ENCODE measurements at regions not wholly inside any gene's neighbourhood (a gene's known extent, or its start where the extent isn't known, plus 50 kb on each side); places are given as distances from the start of the nearest gene placed in this dataset.

GRCh38 chr2:62296832-62297623 lies 101.1 kb downstream of the B3GNT2 start:
- Histone ChIP-seq H3K9me3 (ENCODE audit: control extremely low read depth in 1 of 3, control insufficient read depth in 2 of 3, insufficient read depth in 1 of 3, low read length in 2 of 3) (no peaks in the 10 kb centered on the region), H3K36me3 (replicated peaks in 1 of 2; ENCODE audit: control extremely low read depth in 1 of 2, control insufficient read depth in 1 of 2, extremely low read depth in 1 of 2, insufficient read depth in 2 of 2, low read length in 1 of 2) (no peaks in the 10 kb centered on the region), H3K9ac (ENCODE audit: low read length) (no peak overlapping the region), H4K20me1 (ENCODE audit: control insufficient read depth, insufficient read depth, low read length, poor library complexity, severe bottlenecking) (no peaks in the 10 kb centered on the region), H3K79me2 (ENCODE audit: control insufficient read depth, insufficient read depth, low read length) (no peaks in the 10 kb centered on the region), H3K27ac (ENCODE audit: low read length in 2 of 2) (no peak overlapping the region), H2AFZ (ENCODE audit: insufficient read depth, low read depth, low read length, poor library complexity, severe bottlenecking) (no peak overlapping the region), H3K27me3 (replicated peaks in 1 of 4; ENCODE audit: control extremely low read depth in 1 of 4, control insufficient read depth in 3 of 4, insufficient read depth in 4 of 4, low read length in 3 of 4) (peaks cover 0 to 3% (median 0%) of the 10 kb centered on the region in 4 experiments), H3K4me2 (replicated peaks; ENCODE audit: low read depth, low read length, poor library complexity, severe bottlenecking) (no peak overlapping the region), H3K4me1 (ENCODE audit: control insufficient read depth in 2 of 2, insufficient read depth in 2 of 2, low read length in 2 of 2) (peaks cover 10 to 11% of the 10 kb centered on the region in 2 donors), H3K4me3 (ENCODE audit: control extremely low read depth in 1 of 5, extremely low read depth in 1 of 5, insufficient read depth in 1 of 5, low read depth in 2 of 5, low read length in 4 of 5) (no peak overlapping the region)
- Mint-ChIP-seq H3K4me3 (no peak overlapping the region), H3K27me3 (peaks cover 7% of the 10 kb centered on the region), H3K4me1 (peaks cover 6% of the 10 kb centered on the region), H3K9me3 (ENCODE audit: insufficient read depth) (no peaks in the 10 kb centered on the region), H3K27ac (no peak overlapping the region)
- no peak for ATAC-seq (ENCODE audit: low read depth)
- POLR2A ChIA-PET = no interaction called here
- WGBS (ENCODE audit: insufficient coverage) = 96% methylated on average over 6 of the region's 8 CpGs
- CTCF ChIA-PET = no interaction called here
- intact Hi-C loops (cut with micrococcal nuclease) = no loop called here
- TF ChIP-seq EZH2 (IDR thresholded peaks at IDR 0.05; ENCODE audit: borderline replicate concordance, insufficient read depth, low read depth, low read length, poor library complexity, severe bottlenecking) (no peak), CTCF (IDR thresholded peaks at IDR 0.05) (no peak)
- DNase-seq = no peak

GRCh38 chr2:62296034-62296831 lies 100.3 kb downstream of the B3GNT2 start:
- Histone ChIP-seq H4K20me1 (ENCODE audit: control insufficient read depth, insufficient read depth, low read length, poor library complexity, severe bottlenecking) (no peaks in the 10 kb centered on the region), H3K4me3 (ENCODE audit: control extremely low read depth in 1 of 5, extremely low read depth in 1 of 5, insufficient read depth in 1 of 5, low read depth in 2 of 5, low read length in 4 of 5) (no peak overlapping the region), H3K9ac (ENCODE audit: low read length) (no peak overlapping the region), H2AFZ (ENCODE audit: insufficient read depth, low read depth, low read length, poor library complexity, severe bottlenecking) (no peak overlapping the region), H3K79me2 (ENCODE audit: control insufficient read depth, insufficient read depth, low read length) (no peaks in the 10 kb centered on the region), H3K4me2 (replicated peaks; ENCODE audit: low read depth, low read length, poor library complexity, severe bottlenecking) (no peak overlapping the region), H3K36me3 (replicated peaks in 1 of 2; ENCODE audit: control extremely low read depth in 1 of 2, control insufficient read depth in 1 of 2, extremely low read depth in 1 of 2, insufficient read depth in 2 of 2, low read length in 1 of 2) (no peaks in the 10 kb centered on the region), H3K27me3 (replicated peaks in 1 of 4; ENCODE audit: control extremely low read depth in 1 of 4, control insufficient read depth in 3 of 4, insufficient read depth in 4 of 4, low read length in 3 of 4) (peaks cover 0 to 3% (median 0%) of the 10 kb centered on the region in 4 experiments), H3K9me3 (ENCODE audit: control extremely low read depth in 1 of 3, control insufficient read depth in 2 of 3, insufficient read depth in 1 of 3, low read length in 2 of 3) (no peaks in the 10 kb centered on the region), H3K27ac (ENCODE audit: low read length in 2 of 2) (no peak overlapping the region), H3K4me1 (ENCODE audit: control insufficient read depth in 2 of 2, insufficient read depth in 2 of 2, low read length in 2 of 2) (peaks cover 10 to 11% of the 10 kb centered on the region in 2 donors)
- no peak overlapping the region for H3K27ac Mint-ChIP-seq
- intact Hi-C loops (cut with micrococcal nuclease) = no loop called here
- TF ChIP-seq EZH2 (IDR thresholded peaks at IDR 0.05; ENCODE audit: borderline replicate concordance, insufficient read depth, low read depth, low read length, poor library complexity, severe bottlenecking) (no peak), CTCF (IDR thresholded peaks at IDR 0.05) (no peak)
- no peak for ATAC-seq (ENCODE audit: low read depth)
- DNase-seq = no peak
- no peak overlapping the region for H3K4me3 Mint-ChIP-seq
- 83% methylated on average over 10 of the region's 19 CpGs for WGBS (ENCODE audit: insufficient coverage)
- POLR2A ChIA-PET = no interaction called here
- H3K9me3 Mint-ChIP-seq (ENCODE audit: insufficient read depth) = no peaks in the 10 kb centered on the region
- H3K4me1 Mint-ChIP-seq = peaks cover 6% of the 10 kb centered on the region
- CTCF ChIA-PET = no interaction called here
- H3K27me3 Mint-ChIP-seq = peaks cover 7% of the 10 kb centered on the region

All from B cell (primary cell).